Activated gamma-delta T cell (primary cell): ENCODE measurements at regions not wholly inside any gene's neighbourhood (a gene's known extent, or its start where the extent isn't known, plus 50 kb on each side); places are given as distances from the start of the nearest gene placed in this dataset.
A peak's percentile ranks its signal among the peaks of the same experiment; 100 is the strongest.

Source experiments
- DNase-seq: peaks from one replicate; lab custom pipeline; 2025; lab: John Stamatoyannopoulos, UW

GRCh38 chr11:56932572-56933220, 56.0 kb upstream of the OR5AK2 start:
- no peak for DNase-seq

GRCh38 chr11:56923116-56923515, 65.6 kb upstream of the OR5AK2 start:
- DNase-seq = no peak

GRCh38 chr11:56922421-56922820, 66.3 kb upstream of the OR5AK2 start:
- no peak for DNase-seq

GRCh38 chr11:56917708-56918400, 70.9 kb upstream of the OR5AK2 start:
- no peak for DNase-seq

- no peak for DNase-seq
These were observed 72.1 kb upstream of the OR5AK2 start for GRCh38 chr11:56916587-56916986.

GRCh38 chr11:56916162-56916561, 72.6 kb upstream of the OR5AK2 start:
- DNase-seq = no peak

GRCh38 chr11:56911312-56911711, 77.4 kb upstream of the OR5AK2 start:
- DNase-seq = no peak

- DNase-seq = no peak
These were observed 77.9 kb upstream of the OR5AK2 start for GRCh38 chr11:56910785-56911184.

GRCh38 chr11:56910046-56910773, 78.5 kb upstream of the OR5AK2 start:
- DNase-seq = no peak

- no peak for DNase-seq
These were observed 79.2 kb upstream of the OR5AK2 start for GRCh38 chr11:56909563-56909962.

GRCh38 chr11:56909080-56909479, 79.6 kb upstream of the OR5AK2 start:
- no peak for DNase-seq

GRCh38 chr11:56906683-56907148, 82.0 kb upstream of the OR5AK2 start:
- DNase-seq = no peak

- no peak for DNase-seq
These were observed 82.8 kb upstream of the OR5AK2 start for GRCh38 chr11:56905936-56906335.

- no peak for DNase-seq
These were observed 83.3 kb upstream of the OR5AK2 start for GRCh38 chr11:56905442-56905841.

- DNase-seq = no peak
These were observed 89.9 kb upstream of the OR5AK2 start for GRCh38 chr11:56898856-56899255.

- DNase-seq = no peak
These were observed 98.0 kb upstream of the OR5AK2 start for GRCh38 chr11:56890584-56891305.

- no peak for DNase-seq
These were observed 98.7 kb upstream of the OR5AK2 start for GRCh38 chr11:56889986-56890385.

GRCh38 chr11:56887940-56888339, 100.8 kb upstream of the OR5AK2 start:
- no peak for DNase-seq

GRCh38 chr11:56886455-56886854, 102.3 kb upstream of the OR5AK2 start:
- no peak for DNase-seq

GRCh38 chr11:56885854-56886253, 102.9 kb upstream of the OR5AK2 start:
- no peak for DNase-seq

GRCh38 chr11:56885177-56885576, 103.5 kb upstream of the OR5AK2 start:
- DNase-seq = no peak

GRCh38 chr11:56883371-56883987, 105.2 kb upstream of the OR5AK2 start:
- DNase-seq = peak; percentile 2
